ENCODE measurements at regions not wholly inside any gene's neighbourhood (a gene's known extent, or its start where the extent isn't known, plus 50 kb on each side); places are given as distances from the start of the nearest gene placed in this dataset.

GRCh38 chr13:53569453-53569852, 540.8 kb downstream of the OLFM4 start:
- no peak for TF ChIP-seq CTCF (IDR thresholded peaks at IDR 0.05)
- no peak for TF ChIP-seq POLR2AphosphoS5 (IDR thresholded peaks at IDR 0.05; ENCODE audit: low read depth, low read length)
- TF ChIP-seq REST (IDR thresholded peaks at IDR 0.05; ENCODE audit: insufficient read depth in 1 of 2, low read depth in 2 of 2, low read length in 1 of 2), result no peak
- TF ChIP-seq SIN3A (IDR thresholded peaks at IDR 0.05; ENCODE audit: borderline replicate concordance, insufficient read depth, low read depth, low read length), result no peak

Measured in Panc1 (cell line).